ENCODE measurements at regions not wholly inside any gene's neighbourhood (a gene's known extent, or its start where the extent isn't known, plus 50 kb on each side); places are given as distances from the start of the nearest gene placed in this dataset.

GRCh38 chr6:66361886-66362285, 654.9 kb upstream of the EYS start:
- intact Hi-C loops (cut with DNase I): no loop called here

GRCh38 chr6:66357781-66358180, 650.8 kb upstream of the EYS start:
- no peak for DNase-seq
- no peak for TF ChIP-seq CTCF (IDR thresholded peaks at IDR 0.05; ENCODE audit: borderline replicate concordance, extremely low read depth, insufficient read depth)
- Histone ChIP-seq H3K9me3 (ENCODE audit: control insufficient read depth in 2 of 3, insufficient read depth in 1 of 3, low read length in 3 of 3) (no peaks in the 10 kb centered on the region), H3K27me3 (ENCODE audit: control insufficient read depth, insufficient read depth, low read length) (no peaks in the 10 kb centered on the region), H3K27ac (ENCODE audit: low read depth in 2 of 2, low read length in 2 of 2) (no peak overlapping the region), H3K4me1 (ENCODE audit: control insufficient read depth in 2 of 3, insufficient read depth in 2 of 3, low read depth in 1 of 3, low read length in 3 of 3) (no peaks in the 10 kb centered on the region), H3K9ac (ENCODE audit: low read length in 3 of 3) (no peak overlapping the region), H3K36me3 (ENCODE audit: control insufficient read depth in 2 of 3, insufficient read depth in 3 of 3, low read length in 3 of 3) (no peaks in the 10 kb centered on the region), H3K4me3 (ENCODE audit: low read length in 3 of 3) (no peak overlapping the region)
- intact Hi-C loops (cut with DNase I): no loop called here
- no peak for FAIRE-seq

More at GRCh38 chr6:66361886-66362285, 654.9 kb upstream of the EYS start:
- Histone ChIP-seq H3K4me1 (ENCODE audit: control insufficient read depth in 2 of 3, insufficient read depth in 2 of 3, low read depth in 1 of 3, low read length in 3 of 3) (no peaks in the 10 kb centered on the region), H3K4me3 (ENCODE audit: low read length in 3 of 3) (no peak overlapping the region), H3K9ac (ENCODE audit: low read length in 3 of 3) (no peak overlapping the region), H3K9me3 (ENCODE audit: control insufficient read depth in 2 of 3, insufficient read depth in 1 of 3, low read length in 3 of 3) (no peaks in the 10 kb centered on the region), H3K36me3 (ENCODE audit: control insufficient read depth in 2 of 3, insufficient read depth in 3 of 3, low read length in 3 of 3) (no peaks in the 10 kb centered on the region), H3K27ac (ENCODE audit: low read depth in 2 of 2, low read length in 2 of 2) (no peak overlapping the region), H3K27me3 (ENCODE audit: control insufficient read depth, insufficient read depth, low read length) (no peaks in the 10 kb centered on the region)
- DNase-seq (peak in 1 of 5 donors; percentile 62), FAIRE-seq (no peak)
- no peak for TF ChIP-seq CTCF (IDR thresholded peaks at IDR 0.05; ENCODE audit: borderline replicate concordance, extremely low read depth, insufficient read depth)

GRCh38 chr6:66355471-66355870, 648.4 kb upstream of the EYS start:
- H3K9ac ChIP-seq (ENCODE audit: low read length in 3 of 3): no peak overlapping the region
- no peak for TF ChIP-seq CTCF (IDR thresholded peaks at IDR 0.05; ENCODE audit: borderline replicate concordance, extremely low read depth, insufficient read depth)

GRCh38 chr6:66344796-66345195, 637.8 kb upstream of the EYS start:
- FAIRE-seq: no peak

More at GRCh38 chr6:66355471-66355870, 648.4 kb upstream of the EYS start:
- no peak overlapping the region for H3K4me3 ChIP-seq (ENCODE audit: low read length in 3 of 3)
- no peaks in the 10 kb centered on the region for H3K4me1 ChIP-seq (ENCODE audit: control insufficient read depth in 2 of 3, insufficient read depth in 2 of 3, low read depth in 1 of 3, low read length in 3 of 3)
- no peak overlapping the region for H3K27ac ChIP-seq (ENCODE audit: low read depth in 2 of 2, low read length in 2 of 2)
- FAIRE-seq (no peak), DNase-seq (no peak)
- no peaks in the 10 kb centered on the region for H3K27me3 ChIP-seq (ENCODE audit: control insufficient read depth, insufficient read depth, low read length)
- no peaks in the 10 kb centered on the region for H3K9me3 ChIP-seq (ENCODE audit: control insufficient read depth in 2 of 3, insufficient read depth in 1 of 3, low read length in 3 of 3)
- intact Hi-C loops (cut with DNase I): no loop called here
- no peaks in the 10 kb centered on the region for H3K36me3 ChIP-seq (ENCODE audit: control insufficient read depth in 2 of 3, insufficient read depth in 3 of 3, low read length in 3 of 3)

More at GRCh38 chr6:66344796-66345195, 637.8 kb upstream of the EYS start:
- no peaks in the 10 kb centered on the region for H3K36me3 ChIP-seq (ENCODE audit: control insufficient read depth in 2 of 3, insufficient read depth in 3 of 3, low read length in 3 of 3)
- no peaks in the 10 kb centered on the region for H3K4me1 ChIP-seq (ENCODE audit: control insufficient read depth in 2 of 3, insufficient read depth in 2 of 3, low read depth in 1 of 3, low read length in 3 of 3)
- TF ChIP-seq CTCF (IDR thresholded peaks at IDR 0.05; ENCODE audit: borderline replicate concordance, extremely low read depth, insufficient read depth): no peak
- no peaks in the 10 kb centered on the region for H3K27me3 ChIP-seq (ENCODE audit: control insufficient read depth, insufficient read depth, low read length)
- intact Hi-C loops (cut with DNase I): no loop called here
- no peaks in the 10 kb centered on the region for H3K9me3 ChIP-seq (ENCODE audit: control insufficient read depth in 2 of 3, insufficient read depth in 1 of 3, low read length in 3 of 3)
- H3K9ac ChIP-seq (ENCODE audit: low read length in 3 of 3): no peak overlapping the region
- H3K27ac ChIP-seq (ENCODE audit: low read depth in 2 of 2, low read length in 2 of 2): no peak overlapping the region
- DNase-seq: no peak
- H3K4me3 ChIP-seq (ENCODE audit: low read length in 3 of 3): no peak overlapping the region
